WTC11 (cell line): ENCODE measurements at regions not wholly inside any gene's neighbourhood (a gene's known extent, or its start where the extent isn't known, plus 50 kb on each side); places are given as distances from the start of the nearest gene placed in this dataset.

Experiments used
- CREB1 ChIP-seq: sonication (generic); formaldehyde crosslinking; IDR thresholded peaks from 2 replicates; pipeline ENCODE4 v1.8.0; 2023; ENCODE audit warnings: mild to moderate bottlenecking, missing genetic modification reagents
- ETV6 ChIP-seq: sonication (generic); formaldehyde crosslinking; IDR thresholded peaks from 2 replicates; pipeline ENCODE4 v1.8.1; 2022; ENCODE audit warnings: mild to moderate bottlenecking, missing genetic modification reagents
- FOXK1 ChIP-seq: sonication (generic); formaldehyde crosslinking; IDR thresholded peaks from 2 replicates; pipeline ENCODE4 v1.8.0; 2022; ENCODE audit warnings: mild to moderate bottlenecking, moderate library complexity, missing genetic modification reagents
- FOXP1 ChIP-seq: sonication (generic); formaldehyde crosslinking; IDR thresholded peaks from 2 replicates; pipeline ENCODE4 v1.8.0; 2022; ENCODE audit warnings: missing genetic modification reagents, mild to moderate bottlenecking, moderate library complexity, borderline replicate concordance
- GABPB1 ChIP-seq: sonication (generic); formaldehyde crosslinking; IDR thresholded peaks from 2 replicates; pipeline ENCODE4 v1.8.1; 2023; ENCODE audit warnings: mild to moderate bottlenecking, missing genetic modification reagents
- NFYB ChIP-seq: sonication (generic); formaldehyde crosslinking; conservative IDR thresholded peaks from 2 replicates; pipeline ENCODE4 v1.8.0; 2022; ENCODE audit warnings: low read depth, missing genetic modification reagents
- RORB ChIP-seq: fragments of 250-450 bp; sonication (Bioruptor Pico); IDR thresholded peaks from 2 replicates; pipeline ENCODE4 v1.9.0; 2021; ENCODE audit warnings: mild to moderate bottlenecking
- SMAD3 ChIP-seq: sonication (generic); formaldehyde crosslinking; IDR thresholded peaks from 2 replicates; pipeline ENCODE4 v1.8.0; 2022; ENCODE audit warnings: missing genetic modification reagents, mild to moderate bottlenecking, borderline replicate concordance
- TEAD1 ChIP-seq: sonication (generic); formaldehyde crosslinking; IDR thresholded peaks from 2 replicates; pipeline ENCODE4 v1.8.0; 2022; ENCODE audit warnings: mild to moderate bottlenecking, missing genetic modification reagents
- ZNF396 ChIP-seq: fragments of 250-450 bp; sonication (Bioruptor Pico); IDR thresholded peaks from 2 replicates; pipeline ENCODE4 v1.8.0; 2021; ENCODE audit warnings: mild to moderate bottlenecking, moderate library complexity, borderline replicate concordance
- TF ChIP-seq, protein P1 (sequence below): sonication (generic); formaldehyde crosslinking; IDR thresholded peaks from 2 replicates; pipeline ENCODE4 v1.8.1; 2023; ENCODE audit warnings: mild to moderate bottlenecking, moderate library complexity, missing genetic modification reagents
- TF ChIP-seq, protein P2 (sequence below): fragments of 200-600 bp; IDR thresholded peaks from 2 replicates; pipeline ENCODE4 v1.8.0; 2022; ENCODE audit warnings: antibody characterized with exemption
- TF ChIP-seq, protein P3 (sequence below): sonication (generic); formaldehyde crosslinking; IDR thresholded peaks from 2 replicates; pipeline ENCODE4 v1.8.0; 2022; ENCODE audit warnings: mild to moderate bottlenecking, missing genetic modification reagents
- TF ChIP-seq, protein P4 (sequence below): sonication (generic); formaldehyde crosslinking; IDR thresholded peaks from 2 replicates; pipeline ENCODE4 v1.8.0; 2022; ENCODE audit warnings: mild to moderate bottlenecking, missing genetic modification reagents

DNA sequence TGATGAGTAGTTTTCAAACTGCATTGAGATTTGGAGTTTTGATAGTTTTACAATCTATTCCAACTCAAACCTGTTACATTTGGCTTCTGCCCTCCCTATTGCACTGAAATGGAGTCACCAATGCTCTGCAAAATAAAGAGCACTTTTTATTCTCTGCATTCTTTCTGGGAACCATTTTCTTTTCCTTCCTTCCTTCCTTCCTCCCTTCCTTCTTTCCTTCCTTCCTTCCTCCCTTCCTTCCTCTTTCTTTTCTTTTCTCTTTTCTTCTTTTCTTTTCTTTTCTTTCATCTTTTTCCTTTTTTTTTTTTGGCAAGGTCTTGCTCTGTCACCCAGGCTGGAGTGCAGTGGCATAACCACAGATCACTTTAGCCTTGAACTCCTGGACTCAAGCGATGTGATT, 114.2 kb downstream of the TBX19 start:
- TF ChIP-seq, protein P1, sequence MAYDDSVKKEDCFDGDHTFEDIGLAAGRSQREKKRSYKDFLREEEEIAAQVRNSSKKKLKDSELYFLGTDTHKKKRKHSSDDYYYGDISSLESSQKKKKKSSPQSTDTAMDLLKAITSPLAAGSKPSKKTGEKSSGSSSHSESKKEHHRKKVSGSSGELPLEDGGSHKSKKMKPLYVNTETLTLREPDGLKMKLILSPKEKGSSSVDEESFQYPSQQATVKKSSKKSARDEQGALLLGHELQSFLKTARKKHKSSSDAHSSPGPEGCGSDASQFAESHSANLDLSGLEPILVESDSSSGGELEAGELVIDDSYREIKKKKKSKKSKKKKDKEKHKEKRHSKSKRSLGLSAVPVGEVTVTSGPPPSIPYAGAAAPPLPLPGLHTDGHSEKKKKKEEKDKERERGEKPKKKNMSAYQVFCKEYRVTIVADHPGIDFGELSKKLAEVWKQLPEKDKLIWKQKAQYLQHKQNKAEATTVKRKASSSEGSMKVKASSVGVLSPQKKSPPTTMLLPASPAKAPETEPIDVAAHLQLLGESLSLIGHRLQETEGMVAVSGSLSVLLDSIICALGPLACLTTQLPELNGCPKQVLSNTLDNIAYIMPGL (CRISPR knock-in tag), result no peak
- TF ChIP-seq FOXP1 (CRISPR knock-in tag) (no peak), ZNF396 (CRISPR knock-in tag) (no peak), FOXK1 (CRISPR knock-in tag) (no peak), NFYB (CRISPR knock-in tag) (no peak), SMAD3 (no peak), CREB1 (CRISPR knock-in tag) (no peak), ETV6 (CRISPR knock-in tag) (no peak), RORB (no peak), GABPB1 (CRISPR knock-in tag) (no peak), TEAD1 (CRISPR knock-in tag) (no peak)
- TF ChIP-seq, protein P2, sequence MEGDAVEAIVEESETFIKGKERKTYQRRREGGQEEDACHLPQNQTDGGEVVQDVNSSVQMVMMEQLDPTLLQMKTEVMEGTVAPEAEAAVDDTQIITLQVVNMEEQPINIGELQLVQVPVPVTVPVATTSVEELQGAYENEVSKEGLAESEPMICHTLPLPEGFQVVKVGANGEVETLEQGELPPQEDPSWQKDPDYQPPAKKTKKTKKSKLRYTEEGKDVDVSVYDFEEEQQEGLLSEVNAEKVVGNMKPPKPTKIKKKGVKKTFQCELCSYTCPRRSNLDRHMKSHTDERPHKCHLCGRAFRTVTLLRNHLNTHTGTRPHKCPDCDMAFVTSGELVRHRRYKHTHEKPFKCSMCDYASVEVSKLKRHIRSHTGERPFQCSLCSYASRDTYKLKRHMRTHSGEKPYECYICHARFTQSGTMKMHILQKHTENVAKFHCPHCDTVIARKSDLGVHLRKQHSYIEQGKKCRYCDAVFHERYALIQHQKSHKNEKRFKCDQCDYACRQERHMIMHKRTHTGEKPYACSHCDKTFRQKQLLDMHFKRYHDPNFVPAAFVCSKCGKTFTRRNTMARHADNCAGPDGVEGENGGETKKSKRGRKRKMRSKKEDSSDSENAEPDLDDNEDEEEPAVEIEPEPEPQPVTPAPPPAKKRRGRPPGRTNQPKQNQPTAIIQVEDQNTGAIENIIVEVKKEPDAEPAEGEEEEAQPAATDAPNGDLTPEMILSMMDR, result no peak
- TF ChIP-seq, protein P3, sequence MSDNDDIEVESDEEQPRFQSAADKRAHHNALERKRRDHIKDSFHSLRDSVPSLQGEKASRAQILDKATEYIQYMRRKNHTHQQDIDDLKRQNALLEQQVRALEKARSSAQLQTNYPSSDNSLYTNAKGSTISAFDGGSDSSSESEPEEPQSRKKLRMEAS (CRISPR knock-in tag), result no peak
- TF ChIP-seq, protein P4, sequence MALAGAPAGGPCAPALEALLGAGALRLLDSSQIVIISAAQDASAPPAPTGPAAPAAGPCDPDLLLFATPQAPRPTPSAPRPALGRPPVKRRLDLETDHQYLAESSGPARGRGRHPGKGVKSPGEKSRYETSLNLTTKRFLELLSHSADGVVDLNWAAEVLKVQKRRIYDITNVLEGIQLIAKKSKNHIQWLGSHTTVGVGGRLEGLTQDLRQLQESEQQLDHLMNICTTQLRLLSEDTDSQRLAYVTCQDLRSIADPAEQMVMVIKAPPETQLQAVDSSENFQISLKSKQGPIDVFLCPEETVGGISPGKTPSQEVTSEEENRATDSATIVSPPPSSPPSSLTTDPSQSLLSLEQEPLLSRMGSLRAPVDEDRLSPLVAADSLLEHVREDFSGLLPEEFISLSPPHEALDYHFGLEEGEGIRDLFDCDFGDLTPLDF, result no peak
